ENCODE measurements at regions not wholly inside any gene's neighbourhood (a gene's known extent, or its start where the extent isn't known, plus 50 kb on each side); places are given as distances from the start of the nearest gene placed in this dataset.

DNA sequence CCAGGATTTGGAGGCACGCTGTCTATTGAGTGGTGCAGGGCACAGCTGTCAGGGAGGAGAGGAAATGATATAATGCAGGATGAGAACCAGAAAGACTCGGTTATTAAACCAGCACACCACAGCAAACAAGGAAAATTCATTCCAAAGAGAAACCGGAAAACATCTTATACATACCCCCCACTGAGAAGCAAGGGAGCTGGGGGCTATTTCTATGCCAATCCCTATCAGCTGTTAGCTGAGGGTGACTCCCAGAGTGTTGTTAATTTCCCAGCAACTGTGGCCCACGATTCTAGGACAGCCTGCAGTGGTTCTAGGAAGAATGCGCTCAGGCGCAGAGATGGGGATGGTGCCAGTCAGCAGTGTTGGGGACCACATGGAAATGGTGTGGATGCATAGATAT, 467.3 kb downstream of the PMP22 start:
- TF ChIP-seq, protein P1, sequence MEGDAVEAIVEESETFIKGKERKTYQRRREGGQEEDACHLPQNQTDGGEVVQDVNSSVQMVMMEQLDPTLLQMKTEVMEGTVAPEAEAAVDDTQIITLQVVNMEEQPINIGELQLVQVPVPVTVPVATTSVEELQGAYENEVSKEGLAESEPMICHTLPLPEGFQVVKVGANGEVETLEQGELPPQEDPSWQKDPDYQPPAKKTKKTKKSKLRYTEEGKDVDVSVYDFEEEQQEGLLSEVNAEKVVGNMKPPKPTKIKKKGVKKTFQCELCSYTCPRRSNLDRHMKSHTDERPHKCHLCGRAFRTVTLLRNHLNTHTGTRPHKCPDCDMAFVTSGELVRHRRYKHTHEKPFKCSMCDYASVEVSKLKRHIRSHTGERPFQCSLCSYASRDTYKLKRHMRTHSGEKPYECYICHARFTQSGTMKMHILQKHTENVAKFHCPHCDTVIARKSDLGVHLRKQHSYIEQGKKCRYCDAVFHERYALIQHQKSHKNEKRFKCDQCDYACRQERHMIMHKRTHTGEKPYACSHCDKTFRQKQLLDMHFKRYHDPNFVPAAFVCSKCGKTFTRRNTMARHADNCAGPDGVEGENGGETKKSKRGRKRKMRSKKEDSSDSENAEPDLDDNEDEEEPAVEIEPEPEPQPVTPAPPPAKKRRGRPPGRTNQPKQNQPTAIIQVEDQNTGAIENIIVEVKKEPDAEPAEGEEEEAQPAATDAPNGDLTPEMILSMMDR (IDR thresholded peaks at IDR 0.05; ENCODE audit: low read length): no peak
- TF ChIP-seq EZH2 (optimal IDR thresholded peaks at IDR 0.05; ENCODE audit: low read depth, low read length) (no peak), EZH2phosphoT487 (IDR thresholded peaks at IDR 0.05; ENCODE audit: low read length) (no peak)
